ENCODE measurements at regions not wholly inside any gene's neighbourhood (a gene's known extent, or its start where the extent isn't known, plus 50 kb on each side); places are given as distances from the start of the nearest gene placed in this dataset.
"Not testable (repeated sequence)": the region's sequence is repeated elsewhere in the genome, so short reads cannot be mapped to it uniquely, and the experiment has no call there.

DNA sequence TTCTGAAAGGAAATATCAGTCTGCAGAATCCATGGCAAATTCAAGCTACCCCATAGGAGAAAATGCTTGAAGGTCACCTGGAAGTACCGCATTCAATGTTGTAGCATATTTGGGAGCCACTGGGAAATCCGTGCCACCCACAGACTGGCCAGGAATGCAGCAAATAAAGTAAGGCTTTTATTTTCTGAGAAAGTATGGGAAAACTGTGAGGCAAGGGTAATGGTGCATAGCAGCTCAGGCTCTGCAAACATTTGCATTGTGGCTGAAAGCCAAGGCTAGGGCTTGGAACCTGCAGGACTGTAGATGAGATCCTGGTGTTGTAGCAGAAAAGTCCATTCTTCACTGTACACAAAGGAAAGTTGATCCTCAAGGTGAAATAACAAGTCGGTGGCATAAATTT lies 450.9 kb upstream of the NR3C2 start:
- DNase-seq (ENCODE audit: low spot score in 2 of 2) (no peak), FAIRE-seq (no peak)

DNA sequence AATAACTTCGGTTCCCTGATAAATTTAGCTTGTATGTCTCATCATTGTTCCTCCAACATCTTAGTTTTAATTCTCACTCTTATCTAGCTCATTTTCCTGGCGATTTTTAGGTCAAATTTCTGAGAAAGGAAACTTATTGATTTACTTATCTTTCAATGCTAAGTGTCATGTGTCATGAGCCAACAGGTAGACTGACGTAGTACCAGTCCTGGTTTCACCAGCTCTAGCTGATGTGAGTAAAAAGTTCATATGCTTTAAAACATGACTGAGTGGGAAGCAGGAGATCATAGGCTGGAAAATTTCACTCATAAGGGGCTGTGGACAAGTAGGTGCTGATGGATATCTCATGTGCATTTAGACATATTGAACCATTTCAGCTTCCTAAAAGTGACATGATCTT lies 441.7 kb upstream of the NR3C2 start:
- DNase-seq (ENCODE audit: low spot score in 2 of 2) (no peak), FAIRE-seq (no peak)

GRCh38 chr4:148883435-148883834 lies 441.2 kb upstream of the NR3C2 start:
- DNase-seq (ENCODE audit: low spot score in 2 of 2) (no peak), FAIRE-seq (no peak)

DNA sequence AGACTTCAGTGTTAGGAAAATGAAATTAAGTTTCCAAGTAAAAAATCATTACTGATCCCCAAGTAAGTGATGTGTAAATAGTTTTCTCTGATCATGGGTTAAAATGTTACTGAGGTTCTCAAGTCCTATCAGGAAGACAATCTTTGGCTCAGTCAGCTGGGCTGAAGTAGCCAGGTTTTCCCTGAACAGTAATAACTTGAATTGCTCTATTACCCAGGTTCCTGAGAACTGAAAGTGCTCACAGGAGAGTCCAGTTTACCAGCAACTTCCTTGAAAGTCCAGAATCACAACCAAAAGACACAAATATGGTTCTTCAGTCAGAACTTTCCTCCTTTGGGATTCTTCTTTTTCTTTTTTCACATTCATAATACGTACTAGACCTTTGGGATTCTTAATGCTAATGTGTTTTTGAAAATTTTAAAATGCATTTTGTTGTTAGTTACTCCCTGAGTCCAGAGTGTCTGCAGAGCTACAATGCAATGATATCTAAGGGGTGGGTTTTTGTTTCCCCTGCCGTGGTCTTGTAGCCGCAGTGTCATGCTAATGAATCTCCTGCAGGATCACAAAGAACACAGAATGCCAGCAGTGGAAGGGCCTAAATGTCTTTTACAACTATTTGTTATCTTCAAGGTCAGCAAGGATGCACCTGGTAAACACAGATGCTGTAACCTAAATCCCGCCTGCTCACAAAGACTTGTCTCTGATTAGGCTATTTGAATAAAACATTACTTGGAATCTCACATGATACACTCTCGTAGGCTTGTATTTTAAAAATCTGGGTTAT lies 439.8 kb upstream of the NR3C2 start:
- DNase-seq (ENCODE audit: low spot score in 2 of 2) (no peak), FAIRE-seq (no peak)

DNA sequence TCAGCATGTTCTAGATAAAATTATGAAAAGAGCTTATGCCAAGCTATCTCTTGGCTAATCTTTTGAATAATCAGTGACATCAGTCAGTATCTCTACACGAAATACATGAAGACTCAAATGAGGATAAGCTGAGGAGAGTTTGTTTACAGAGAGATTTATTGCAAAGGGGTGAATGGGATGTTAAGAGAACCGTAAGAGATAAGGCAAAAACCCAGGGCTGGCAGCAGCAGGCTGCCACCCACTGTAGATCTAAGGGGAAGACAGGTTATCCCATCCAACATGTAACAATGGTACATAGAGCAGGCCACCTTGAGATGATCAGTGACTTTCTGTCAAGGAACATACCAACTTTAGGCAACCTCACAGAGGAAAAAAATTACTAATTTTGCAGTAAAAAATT lies 432.1 kb upstream of the NR3C2 start:
- FAIRE-seq, result no peak
- no peak for DNase-seq (ENCODE audit: low spot score in 2 of 2)

GRCh38 chr4:148868191-148868590 lies 426.0 kb upstream of the NR3C2 start:
- DNase-seq (ENCODE audit: low spot score in 2 of 2) (no peak), FAIRE-seq (no peak)

- FAIRE-seq, result no peak
- DNase-seq (ENCODE audit: low spot score in 2 of 2), result no peak
Observed at GRCh38 chr4:148866666-148867065, 424.5 kb upstream of the NR3C2 start.

GRCh38 chr4:148857973-148858534 lies 415.8 kb upstream of the NR3C2 start:
- no peak for FAIRE-seq
- DNase-seq (ENCODE audit: low spot score in 2 of 2), result no peak

DNA sequence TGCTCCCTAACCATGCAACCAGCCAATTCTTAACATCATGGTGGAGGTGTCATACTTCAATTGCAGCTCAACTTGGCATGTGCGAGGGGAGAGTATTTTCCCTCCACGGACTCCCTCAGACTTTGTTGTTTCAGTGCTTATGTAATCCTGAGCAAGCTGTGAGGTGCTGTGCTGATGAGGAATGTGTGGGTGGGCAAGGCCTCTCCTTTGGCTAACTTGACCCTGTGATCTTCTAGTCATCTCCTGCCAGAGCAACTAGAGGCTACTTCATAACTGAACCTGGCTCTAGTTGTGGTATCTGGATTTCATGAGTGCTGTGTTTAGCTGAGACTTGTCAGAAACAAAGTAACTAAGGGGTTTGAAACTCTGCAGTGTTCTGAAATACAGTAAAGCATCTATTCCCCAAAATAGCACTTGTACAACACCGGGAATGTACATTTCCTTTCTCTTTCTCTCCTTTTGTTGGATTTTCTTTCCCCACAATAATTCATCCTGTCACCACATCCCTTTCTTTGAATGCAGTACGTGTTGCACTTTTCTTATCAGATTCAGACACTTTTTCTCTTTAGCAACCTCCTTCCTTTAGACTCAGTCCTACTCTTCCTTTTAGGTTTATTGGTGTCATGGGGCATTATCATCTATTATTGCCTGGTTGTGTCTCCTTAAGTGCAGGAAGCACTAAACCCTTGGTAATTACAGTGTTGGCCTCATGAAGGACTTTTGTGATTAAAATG lies 415.2 kb upstream of the NR3C2 start:
- DNase-seq (ENCODE audit: low spot score in 2 of 2) (no peak), FAIRE-seq (no peak)

DNA sequence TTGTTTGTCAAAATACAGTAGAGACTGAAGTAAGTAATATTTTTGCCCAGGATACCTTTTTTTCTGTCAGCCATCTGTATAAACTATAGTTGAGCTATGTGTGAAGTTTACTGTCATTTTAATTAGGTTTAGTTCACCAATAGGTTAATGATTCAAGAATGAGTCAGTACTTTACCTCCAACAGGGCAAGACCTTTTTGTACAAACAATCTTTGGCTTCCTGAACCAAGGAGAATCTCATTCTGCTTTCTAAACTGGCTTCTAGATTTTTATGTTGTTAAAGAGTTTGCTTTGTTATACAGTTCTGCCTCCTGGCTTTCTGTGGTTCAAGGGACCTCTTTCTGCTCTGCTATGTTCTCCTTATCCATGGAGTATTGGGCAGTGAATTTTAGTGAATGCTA lies 412.0 kb upstream of the NR3C2 start:
- DNase-seq (ENCODE audit: low spot score in 2 of 2), result no peak
- FAIRE-seq, result no peak

GRCh38 chr4:148852092-148852699 lies 410.0 kb upstream of the NR3C2 start:
- no peak for DNase-seq (ENCODE audit: low spot score in 2 of 2)
- FAIRE-seq, result no peak

- DNase-seq (ENCODE audit: low spot score in 2 of 2) (no peak), FAIRE-seq (no peak)
Observed at GRCh38 chr4:148850257-148850995, 408.2 kb upstream of the NR3C2 start.

DNA sequence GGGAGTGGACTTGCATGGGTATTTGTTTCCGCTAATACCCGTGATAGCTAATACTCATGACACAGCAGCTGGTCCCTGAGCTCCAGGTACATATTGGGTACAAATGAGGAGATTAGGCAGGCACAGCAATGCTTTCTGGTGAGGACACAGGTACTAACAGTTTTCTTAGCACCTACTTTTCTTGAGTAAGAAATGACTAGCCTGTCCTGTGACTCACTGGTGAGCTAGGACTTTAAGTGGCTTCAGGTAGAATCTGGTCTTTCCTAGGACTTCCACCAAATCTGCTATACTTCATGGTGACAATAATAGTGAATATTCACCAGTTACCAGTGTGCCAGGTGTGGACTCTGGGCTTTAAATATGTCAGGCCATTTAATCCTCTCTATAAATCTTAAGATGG lies 407.4 kb upstream of the NR3C2 start:
- DNase-seq (ENCODE audit: low spot score in 2 of 2) (no peak), FAIRE-seq (no peak)

DNA sequence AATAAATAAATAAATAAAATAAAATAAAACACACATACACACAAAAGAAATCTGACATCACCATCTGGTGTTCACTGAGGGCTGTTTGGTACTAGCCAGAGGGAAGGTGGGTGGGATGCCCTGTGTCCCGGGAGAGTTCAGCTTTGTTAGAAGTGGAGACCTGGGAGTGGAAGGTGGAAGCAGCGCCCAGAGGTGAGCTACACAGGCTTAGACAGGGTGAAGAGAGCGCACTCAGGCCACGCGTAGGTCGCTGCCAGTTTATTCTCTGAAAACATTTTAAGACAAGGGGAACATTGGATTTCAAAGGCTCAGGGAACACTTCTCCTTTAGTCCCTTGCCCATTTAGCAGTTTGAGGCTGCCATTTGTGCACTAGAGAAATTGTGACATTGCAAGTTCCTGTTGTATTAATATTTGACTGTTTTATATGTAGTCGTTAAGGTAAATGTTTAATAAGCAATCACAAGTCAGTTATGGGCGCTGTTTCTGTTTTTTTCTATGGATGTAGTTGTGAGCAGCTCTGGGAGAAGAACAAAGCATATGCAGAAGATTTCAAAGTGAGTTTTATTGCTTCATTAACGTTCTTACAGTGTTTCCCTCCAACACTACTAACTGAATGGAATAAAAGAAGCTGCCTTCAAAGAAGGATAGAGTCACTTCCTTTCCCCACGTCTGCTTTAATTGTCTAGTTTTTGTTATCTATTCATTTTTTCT lies 405.5 kb upstream of the NR3C2 start:
- FAIRE-seq (no peak), DNase-seq (ENCODE audit: low spot score in 2 of 2) (no peak)

DNA sequence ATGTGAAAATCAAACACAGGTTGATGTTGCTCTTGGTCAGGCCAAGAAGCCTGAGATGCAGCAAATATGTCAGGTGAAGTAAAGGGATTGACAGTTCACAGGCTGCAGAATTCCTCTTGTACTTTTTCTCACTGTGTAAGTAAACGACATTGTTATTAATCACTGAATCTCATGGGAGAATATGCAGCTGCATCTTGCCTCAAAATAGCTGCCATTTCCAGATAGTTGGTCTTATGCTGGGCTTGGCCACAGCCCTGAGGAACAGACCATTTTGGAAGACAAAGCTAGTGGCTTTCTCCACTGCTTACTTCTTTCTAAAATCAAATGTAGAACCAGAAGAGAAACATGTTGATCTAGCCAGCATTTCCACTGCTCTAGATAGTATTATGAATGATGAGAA lies 403.4 kb upstream of the NR3C2 start:
- no peak for FAIRE-seq
- no peak for DNase-seq (ENCODE audit: low spot score in 2 of 2)

GRCh38 chr4:148843625-148844024 lies 401.4 kb upstream of the NR3C2 start:
- DNase-seq (ENCODE audit: low spot score in 2 of 2) (no peak), FAIRE-seq (no peak)

GRCh38 chr4:148842843-148843242 lies 400.6 kb upstream of the NR3C2 start:
- no peak for FAIRE-seq
- no peak for DNase-seq (ENCODE audit: low spot score in 2 of 2)

DNA sequence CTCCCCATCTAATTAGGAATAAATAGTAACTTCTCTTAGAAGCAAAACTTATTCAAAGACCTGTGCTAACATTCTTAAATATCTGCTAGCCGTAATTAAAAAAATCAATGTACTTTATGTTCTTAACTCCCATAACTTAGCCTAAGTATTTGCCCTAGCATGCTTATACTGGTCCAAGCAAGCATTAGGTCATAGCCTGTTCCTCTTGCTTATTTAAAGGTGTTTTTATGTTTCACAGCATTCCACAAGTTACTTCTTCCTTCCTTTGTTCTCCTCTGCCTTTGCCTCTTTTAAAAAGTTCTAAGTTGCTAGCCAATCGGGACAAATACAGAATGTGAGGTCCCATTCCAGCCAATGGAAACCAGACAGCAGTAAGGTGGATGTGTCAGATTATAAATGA lies 395.4 kb upstream of the NR3C2 start:
- FAIRE-seq; DNase-seq (ENCODE audit: low spot score in 2 of 2): not testable (repeated sequence)

- DNase-seq (ENCODE audit: low spot score in 2 of 2) (no peak), FAIRE-seq (no peak)
Observed at GRCh38 chr4:148834804-148835631, 392.8 kb upstream of the NR3C2 start.
